ENCODE measurements at regions not wholly inside any gene's neighbourhood (a gene's known extent, or its start where the extent isn't known, plus 50 kb on each side); places are given as distances from the start of the nearest gene placed in this dataset.

GRCh38 chr9:115378241-115378640 lies 260.3 kb upstream of the TNC start:
- ChIA-PET CTCF (no interaction called here), POLR2A (ENCODE audit: low non-redundant PET) (no interaction called here)
- H3K27ac ChIP-seq = no peak overlapping the region
- TF ChIP-seq CTCF (conservative IDR thresholded peaks at IDR 0.05; ENCODE audit: low read depth) = no peak
- DNase-seq (ENCODE audit: low spot score) = no peak

GRCh38 chr9:115378758-115379157 lies 260.8 kb upstream of the TNC start:
- TF ChIP-seq CTCF (conservative IDR thresholded peaks at IDR 0.05; ENCODE audit: low read depth) = no peak
- ChIA-PET CTCF (interaction anchor here (0.6 kb wide), 1 partner anchor 197 kb away, joined by 5 read pairs; no protein-coding TSS in a partner anchor), POLR2A (ENCODE audit: low non-redundant PET) (no interaction called here)
- DNase-seq (ENCODE audit: low spot score) = no peak
- H3K27ac ChIP-seq = no peak overlapping the region

GRCh38 chr9:115379719-115380118 lies 261.8 kb upstream of the TNC start:
- H3K27ac ChIP-seq = no peak overlapping the region
- POLR2A ChIA-PET (ENCODE audit: low non-redundant PET) = no interaction called here
- TF ChIP-seq CTCF (conservative IDR thresholded peaks at IDR 0.05; ENCODE audit: low read depth) = no peak
- CTCF ChIA-PET = interaction anchor here (0.6 kb wide), 2 partner anchors 718 to 1213 kb away, joined by 3 read pairs; no protein-coding TSS in a partner anchor
- no peak for DNase-seq (ENCODE audit: low spot score)

- POLR2A ChIA-PET (ENCODE audit: low non-redundant PET) = no interaction called here
- H3K27ac ChIP-seq = no peak overlapping the region
- no peak for TF ChIP-seq CTCF (conservative IDR thresholded peaks at IDR 0.05; ENCODE audit: low read depth)
- DNase-seq (ENCODE audit: low spot score) = no peak
- CTCF ChIA-PET = no interaction called here
These were observed 264.9 kb upstream of the TNC start for GRCh38 chr9:115382865-115383264.

GRCh38 chr9:115385383-115386122 lies 267.6 kb upstream of the TNC start:
- no peak for TF ChIP-seq CTCF (conservative IDR thresholded peaks at IDR 0.05; ENCODE audit: low read depth)
- no peak overlapping the region for H3K27ac ChIP-seq
- ChIA-PET POLR2A (ENCODE audit: low non-redundant PET) (no interaction called here), CTCF (no interaction called here)
- no peak for DNase-seq (ENCODE audit: low spot score)

DNA sequence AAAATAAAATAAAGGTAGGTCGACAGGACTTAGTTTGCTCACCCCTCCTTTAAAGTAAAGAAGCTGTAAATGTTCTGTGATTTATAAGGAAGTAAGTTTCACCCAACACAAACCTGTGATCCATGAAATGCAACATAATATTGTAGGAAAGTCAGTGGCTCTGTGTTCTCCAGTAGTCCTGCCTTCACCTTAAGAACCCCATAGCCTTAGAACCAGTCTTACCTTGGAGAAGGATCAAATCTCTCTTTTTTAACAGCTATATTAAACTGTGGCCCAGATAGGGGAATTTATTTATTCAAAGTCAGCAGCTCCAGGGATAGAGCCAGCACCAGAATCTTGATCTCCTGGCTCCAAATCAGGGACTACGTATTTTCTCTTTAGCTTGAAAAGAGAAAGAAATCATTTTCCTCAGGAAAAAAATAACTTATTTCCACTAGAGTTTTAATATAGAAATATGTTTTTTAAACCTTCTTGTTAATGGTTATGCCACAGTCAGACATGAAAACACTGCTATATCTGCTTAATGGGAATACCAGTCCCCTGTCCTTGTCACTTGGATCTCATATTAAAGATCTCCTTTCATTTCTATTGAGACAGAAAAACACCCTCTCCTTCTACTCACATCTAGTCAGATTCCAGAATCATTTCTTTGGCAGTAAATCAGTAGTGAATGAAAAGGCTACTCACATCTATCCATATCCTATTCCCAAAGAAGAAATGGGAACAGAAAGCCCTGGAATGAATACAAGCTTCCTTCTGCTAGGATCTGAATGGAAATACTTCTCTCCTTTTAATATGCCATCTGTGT lies 269.2 kb upstream of the TNC start:
- TF ChIP-seq CTCF (conservative IDR thresholded peaks at IDR 0.05; ENCODE audit: low read depth) = no peak
- POLR2A ChIA-PET (ENCODE audit: low non-redundant PET) = no interaction called here
- no peak for DNase-seq (ENCODE audit: low spot score)
- CTCF ChIA-PET = no interaction called here
- no peak overlapping the region for H3K27ac ChIP-seq

Data from RWPE1 (cell line).